GM12874 (cell line): ENCODE measurements at regions not wholly inside any gene's neighbourhood (a gene's known extent, or its start where the extent isn't known, plus 50 kb on each side); places are given as distances from the start of the nearest gene placed in this dataset.

Experiments used
- CTCF ChIP-seq: IDR thresholded peaks from 2 replicates; pipeline ENCODE4 v1.5.1; 2011; ENCODE audit warnings: low read depth, mild to moderate bottlenecking, control low read depth, low read length, moderate library complexity; ENCODE audit not compliant: insufficient read depth

DNA sequence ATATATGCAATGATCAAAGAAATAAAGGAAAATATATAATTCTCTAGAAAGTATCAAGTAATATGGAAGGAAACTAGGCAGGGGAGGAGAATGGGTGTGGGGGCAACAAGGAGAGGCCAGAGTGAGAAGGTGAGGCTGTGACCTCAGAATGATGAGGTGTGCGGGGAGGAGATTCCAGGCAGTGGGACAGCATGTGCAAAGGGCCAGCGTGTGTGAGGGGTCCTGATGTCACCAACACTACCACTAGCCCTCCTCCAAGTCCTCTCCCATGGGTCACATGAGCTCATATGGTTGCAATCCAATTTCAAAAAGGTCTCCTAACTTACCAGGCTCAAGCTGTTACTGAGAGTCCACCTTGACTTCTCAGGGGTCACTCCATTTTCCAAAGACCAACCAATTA, 463.9 kb downstream of the MN1 start:
- TF ChIP-seq CTCF, result no peak

GRCh38 chr22:27340047-27340446, 461.5 kb downstream of the MN1 start:
- no peak for TF ChIP-seq CTCF

DNA sequence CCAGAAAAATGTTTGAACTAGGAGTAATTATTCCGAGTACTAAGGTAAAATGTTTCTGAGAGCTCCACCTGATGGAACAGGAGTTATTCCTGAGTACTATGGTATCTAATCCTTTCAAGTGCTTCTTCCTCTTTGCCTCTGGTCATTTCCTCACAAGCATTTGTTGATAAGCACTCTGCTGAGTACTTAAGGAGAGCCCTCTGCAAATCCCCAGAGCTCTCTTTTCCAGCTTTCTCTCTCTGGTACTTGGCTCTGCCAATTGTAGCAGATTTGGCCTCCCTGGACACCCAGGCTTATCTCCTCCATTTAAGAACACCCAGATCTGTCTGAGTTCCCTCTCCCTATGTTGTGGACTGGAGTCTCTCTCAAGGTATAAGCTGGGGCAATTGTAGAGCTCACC, 457.0 kb downstream of the MN1 start:
- TF ChIP-seq CTCF, result no peak

DNA sequence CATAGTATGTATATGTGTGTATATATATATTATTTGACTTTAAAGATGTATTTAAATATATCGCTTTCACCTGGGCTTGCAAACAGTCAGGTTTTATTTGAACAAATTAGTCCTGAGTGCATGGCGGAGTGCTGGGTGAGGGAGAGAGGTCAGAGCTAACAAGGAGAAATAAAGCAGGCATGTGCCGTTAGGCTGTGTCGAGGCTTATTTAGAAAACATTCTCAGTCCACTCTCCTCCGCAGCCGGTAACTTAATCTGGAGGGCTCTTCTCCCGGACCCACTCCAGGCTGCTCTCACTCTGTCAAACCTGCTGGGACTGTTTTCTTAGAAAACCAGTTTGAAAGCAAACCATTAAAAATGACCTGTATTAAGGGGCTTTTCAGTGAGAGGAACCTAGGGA, 455.9 kb downstream of the MN1 start:
- TF ChIP-seq CTCF, result no peak

DNA sequence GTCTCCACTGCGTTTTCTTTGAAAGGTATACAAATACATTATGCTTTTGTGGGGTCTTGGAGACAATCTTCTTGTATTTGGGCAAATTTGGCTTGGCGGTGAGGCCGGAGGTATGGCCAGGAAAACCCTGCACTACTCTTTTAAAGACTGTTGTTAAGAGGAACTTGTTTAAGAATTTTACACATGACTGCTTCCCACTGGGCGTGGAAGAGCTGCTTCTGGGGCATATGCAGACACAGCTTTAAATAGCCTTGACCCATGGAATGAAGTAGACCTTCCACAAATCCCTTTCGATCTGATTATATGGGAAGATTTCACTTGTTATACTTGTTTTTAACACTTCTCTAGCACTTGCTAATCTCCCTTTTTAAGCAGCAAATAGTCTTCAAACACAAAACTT, 453.6 kb downstream of the MN1 start:
- TF ChIP-seq CTCF, result no peak

DNA sequence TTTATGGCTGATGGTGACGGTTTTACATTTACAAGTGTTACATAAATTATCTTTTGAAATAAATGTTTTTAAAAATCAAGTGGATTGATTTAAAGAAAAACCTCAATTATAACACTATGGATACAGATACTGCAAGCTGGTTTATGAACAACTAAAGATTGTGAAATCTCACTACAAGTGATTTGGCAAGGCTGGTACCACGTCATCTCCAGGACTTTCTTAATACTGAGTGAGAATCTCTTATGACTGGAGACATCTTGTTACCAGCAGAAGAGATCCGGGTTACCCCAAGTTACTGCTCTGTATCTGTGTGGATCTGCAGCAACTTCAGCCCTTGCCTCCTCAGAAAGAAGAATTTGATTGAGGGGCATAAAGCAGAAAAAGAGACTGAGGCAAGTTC, 452.9 kb downstream of the MN1 start:
- TF ChIP-seq CTCF, result no peak

- no peak for TF ChIP-seq CTCF
Measured at GRCh38 chr22:27349456-27349855, 452.1 kb downstream of the MN1 start.

DNA sequence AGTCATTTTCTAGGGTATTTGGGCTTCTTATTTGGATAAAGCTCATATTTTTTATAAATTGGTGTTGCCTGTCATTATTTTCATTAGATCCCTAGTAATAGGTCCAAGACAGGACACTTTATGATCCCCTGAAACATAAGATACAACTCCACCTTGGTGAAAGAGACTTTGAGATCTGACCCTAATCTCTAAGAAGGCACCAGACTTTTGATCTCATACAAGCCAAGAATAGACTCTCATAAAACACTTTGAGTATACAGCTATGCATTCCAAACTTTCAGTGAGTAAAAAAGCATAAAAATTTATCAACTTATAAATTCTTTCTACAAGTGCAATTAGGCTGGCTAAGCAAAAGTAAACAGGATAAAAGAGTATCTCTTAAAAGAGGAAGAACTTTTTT, 451.2 kb downstream of the MN1 start:
- TF ChIP-seq CTCF, result no peak
